NT2/D1 (cell line): ENCODE measurements at regions not wholly inside any gene's neighbourhood (a gene's known extent, or its start where the extent isn't known, plus 50 kb on each side); places are given as distances from the start of the nearest gene placed in this dataset.

Experiments
- YY1 ChIP-seq: IDR thresholded peaks from 2 replicates; pipeline ENCODE4 v1.6.1; 2011; ENCODE audit not compliant: insufficient read length, insufficient read depth
- ZNF274 ChIP-seq: IDR thresholded peaks from 2 replicates; pipeline ENCODE4 v1.6.1; 2011; ENCODE audit warnings: mild to moderate bottlenecking, low read depth, low read length

DNA sequence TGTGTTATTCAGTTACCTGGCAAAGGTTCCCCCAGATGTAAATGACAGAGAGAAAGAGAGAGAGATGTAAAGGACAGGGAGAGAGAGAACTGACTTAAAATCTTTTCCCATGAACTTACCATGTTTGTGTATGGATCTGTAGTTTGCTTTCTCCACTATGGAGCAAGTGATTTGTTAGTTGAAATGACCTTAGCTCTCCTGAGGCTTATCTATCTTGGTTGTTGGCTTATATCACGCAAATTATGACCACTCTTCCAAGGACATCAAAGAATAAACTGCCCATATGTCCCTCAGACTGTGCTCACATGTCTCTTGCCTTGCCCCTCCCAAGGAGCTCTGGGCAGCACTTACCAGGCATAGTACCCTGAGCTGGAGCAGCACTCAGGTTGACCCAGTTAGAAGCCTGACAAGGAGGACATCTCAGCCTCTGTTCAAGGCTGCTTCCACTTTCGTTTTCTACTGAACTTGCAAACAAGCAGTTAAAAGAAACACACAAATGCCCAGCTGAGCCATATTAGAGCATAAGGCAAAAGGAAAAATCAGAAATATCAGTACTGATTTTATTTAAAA, 95.3 kb upstream of the RCN1 start:
- TF ChIP-seq YY1, result no peak
- TF ChIP-seq ZNF274, result no peak
